HEK293 (cell line): ENCODE measurements at regions not wholly inside any gene's neighbourhood (a gene's known extent, or its start where the extent isn't known, plus 50 kb on each side); places are given as distances from the start of the nearest gene placed in this dataset.
"Not testable (repeated sequence)": the region's sequence is repeated elsewhere in the genome, so short reads cannot be mapped to it uniquely, and the experiment has no call there.

Experiments
- CTCF ChIA-PET: fragments of 350-600 bp; formaldehyde crosslinking; extraction: SDS; loops from one replicate; lab custom pipeline; 2021; ENCODE audit warnings: antibody characterized with exemption; lab: Yijun Ruan, JAX
- POLR2A ChIA-PET: fragments of 300-600 bp; formaldehyde crosslinking; extraction: SDS; loops from one replicate; lab custom pipeline; 2020; ENCODE audit warnings: antibody characterized with exemption, inconsistent platforms; lab: Yijun Ruan, JAX
- H3K27ac ChIP-seq: fragments of 200-500 bp; sonication (Bioruptor generic); 2 replicates; pipeline ENCODE4 v1.5.1; 2014; ENCODE audit warnings: low read depth, low read length, control low read depth, inconsistent platforms; ENCODE audit errors: extremely low read depth
- H3K36me3 ChIP-seq, 2 experiments: fragments of 200-500 bp in 1 of 2; sonication (Bioruptor generic) in 1 of 2; 1 replicate in 1 of 2; 2 replicates in 1 of 2; pipeline ENCODE4 v1.5.1; 2014 to 2017; ENCODE audit warnings: inconsistent platforms in 2 of 2, low read length in 2 of 2; ENCODE audit not compliant: control insufficient read depth in 2 of 2, insufficient read depth in 1 of 2
- H3K4me1 ChIP-seq: fragments of 200-500 bp; sonication (Bioruptor generic); 2 replicates; pipeline ENCODE4 v1.5.1; 2014; ENCODE audit warnings: mild to moderate bottlenecking, low read length, inconsistent platforms; ENCODE audit not compliant: control insufficient read depth, insufficient read depth
- H3K4me3 ChIP-seq: 2 replicates; pipeline ENCODE4 v1.5.1; 2011; ENCODE audit warnings: low read depth, mild to moderate bottlenecking, control low read depth, low read length, moderate library complexity
- H3K9me3 ChIP-seq: fragments of 200-500 bp; sonication (Bioruptor generic); 2 replicates; pipeline ENCODE4 v1.5.1; 2014; ENCODE audit warnings: low read depth, low read length, inconsistent platforms; ENCODE audit not compliant: control insufficient read depth, insufficient read depth
- ATF2 ChIP-seq: fragments of 450-650 bp; formaldehyde crosslinking; IDR thresholded peaks from 2 replicates; pipeline ENCODE4 v1.5.1; 2016; ENCODE audit warnings: missing biosample characterization, missing genetic modification characterization, low read depth
- EGR2 ChIP-seq: fragments of 450-650 bp; formaldehyde crosslinking; IDR thresholded peaks from 2 replicates; pipeline ENCODE4 v1.5.1; 2016; ENCODE audit warnings: low read depth, missing biosample characterization, missing genetic modification characterization
- IKZF3 ChIP-seq: fragments of 450-650 bp; IDR thresholded peaks from 2 replicates; pipeline ENCODE4 v1.5.0; 2018; ENCODE audit warnings: missing biosample characterization, mild to moderate bottlenecking, missing genetic modification characterization, moderate library complexity
- KLF16 ChIP-seq: fragments of 450-650 bp; formaldehyde crosslinking; IDR thresholded peaks from 2 replicates; pipeline ENCODE4 v1.5.1; 2017; ENCODE audit warnings: missing biosample characterization, missing genetic modification characterization
- PRDM6 ChIP-seq: fragments of 450-650 bp; formaldehyde crosslinking; IDR thresholded peaks from 2 replicates; pipeline ENCODE4 v1.5.1; 2017; ENCODE audit warnings: missing biosample characterization, missing genetic modification characterization
- SCRT2 ChIP-seq: fragments of 450-650 bp; formaldehyde crosslinking; IDR thresholded peaks from 2 replicates; pipeline ENCODE4 v1.5.1; 2016; ENCODE audit warnings: missing biosample characterization, missing genetic modification characterization
- SETDB1 ChIP-seq: IDR thresholded peaks from one replicate; pipeline ENCODE4 v1.6.1; 2017; ENCODE audit warnings: mild to moderate bottlenecking, low read length, moderate library complexity, mixed read lengths; ENCODE audit not compliant: insufficient read length
- SP2 ChIP-seq: fragments of 450-650 bp; formaldehyde crosslinking; IDR thresholded peaks from 2 replicates; pipeline ENCODE4 v1.5.1; 2016; ENCODE audit warnings: missing biosample characterization, missing genetic modification characterization
- YY2 ChIP-seq: fragments of 450-650 bp; formaldehyde crosslinking; IDR thresholded peaks from 2 replicates; pipeline ENCODE4 v1.5.1; 2016; ENCODE audit warnings: missing biosample characterization, missing genetic modification characterization
- ZBTB11 ChIP-seq: fragments of 450-650 bp; formaldehyde crosslinking; conservative IDR thresholded peaks from 2 replicates; pipeline ENCODE4 v1.5.1; 2016; ENCODE audit warnings: low read depth, missing biosample characterization, missing genetic modification characterization
- ZNF16 ChIP-seq: fragments of 450-650 bp; formaldehyde crosslinking; IDR thresholded peaks from 2 replicates; pipeline ENCODE4 v1.5.1; 2016; ENCODE audit warnings: low read depth, missing biosample characterization, missing genetic modification characterization
- ZNF18 ChIP-seq: fragments of 450-650 bp; formaldehyde crosslinking; IDR thresholded peaks from 2 replicates; pipeline ENCODE4 v1.5.1; 2016; ENCODE audit warnings: missing biosample characterization, missing genetic modification characterization
- ZNF2 ChIP-seq: fragments of 450-650 bp; formaldehyde crosslinking; IDR thresholded peaks from 2 replicates; pipeline ENCODE4 v1.5.1; 2016; ENCODE audit warnings: missing biosample characterization, missing genetic modification characterization
- ZNF266 ChIP-seq: fragments of 450-650 bp; formaldehyde crosslinking; IDR thresholded peaks from 2 replicates; pipeline ENCODE4 v1.5.1; 2016; ENCODE audit warnings: missing biosample characterization, missing genetic modification characterization, low read depth
- ZNF362 ChIP-seq: fragments of 450-650 bp; formaldehyde crosslinking; IDR thresholded peaks from 2 replicates; pipeline ENCODE4 v1.5.1; 2016; ENCODE audit warnings: missing biosample characterization, missing genetic modification characterization
- ZNF366 ChIP-seq: fragments of 450-650 bp; formaldehyde crosslinking; conservative IDR thresholded peaks from 2 replicates; pipeline ENCODE4 v1.5.1; 2016; ENCODE audit warnings: missing biosample characterization, missing genetic modification characterization
- ZNF623 ChIP-seq: fragments of 450-650 bp; formaldehyde crosslinking; IDR thresholded peaks from 2 replicates; pipeline ENCODE4 v1.5.1; 2016; ENCODE audit warnings: missing biosample characterization, missing genetic modification characterization
- ZNF645 ChIP-seq: fragments of 450-650 bp; formaldehyde crosslinking; IDR thresholded peaks from 2 replicates; pipeline ENCODE4; 2016; ENCODE audit warnings: missing biosample characterization, missing genetic modification characterization

- TF ChIP-seq ZBTB11 (tag by site-specific recombination) (no peak), ATF2 (tag by site-specific recombination) (no peak), ZNF266 (no peak), YY2 (tag by site-specific recombination) (no peak), ZNF366 (tag by site-specific recombination) (no peak)
Measured at GRCh38 chr3:124059580-124059979, 67.7 kb upstream of the ROPN1 start (continued).

- CTCF ChIA-PET, result interaction anchor here (0.5 to 1.6 kb wide), 4 partner anchors 17 to 180 kb away, joined by 3 to 8 read pairs (median 4); no protein-coding TSS in a partner anchor
- Histone ChIP-seq H3K4me3 (no peak overlapping the region), H3K27ac (no peak overlapping the region), H3K4me1 (no peaks in the 10 kb centered on the region), H3K9me3 (no peaks in the 10 kb centered on the region), H3K36me3 (no peaks in the 10 kb centered on the region)
- 0 out of 2 replicates have a peak, but pooled peaks have one; percentile 11 for TF ChIP-seq SCRT2 (tag by site-specific recombination)
- TF ChIP-seq IKZF3, result no peak
- POLR2A ChIA-PET, result interaction anchor here (0.6 kb wide), 1 partner anchor 1222 kb away, joined by 3 read pairs; no protein-coding TSS in a partner anchor
Measured at GRCh38 chr3:124063197-124063909, 71.4 kb upstream of the ROPN1 start.

- ChIA-PET CTCF (interaction anchor here (0.6 to 1.6 kb wide), 3 partner anchors 16 to 47 kb away, joined by 3 to 8 read pairs (median 4); no protein-coding TSS in a partner anchor), POLR2A (interaction anchor here (0.6 kb wide), 1 partner anchor 1223 kb away, joined by 3 read pairs; no protein-coding TSS in a partner anchor)
- Histone ChIP-seq H3K4me3 (no peak overlapping the region), H3K4me1 (no peaks in the 10 kb centered on the region), H3K9me3 (no peaks in the 10 kb centered on the region), H3K36me3 (no peaks in the 10 kb centered on the region), H3K27ac (no peak overlapping the region)
- TF ChIP-seq SP2 (no peak), ZNF645 (tag by site-specific recombination) (no peak), ZNF623 (tag by site-specific recombination) (no peak), ZNF362 (tag by site-specific recombination) (no peak), ZNF16 (no peak), SETDB1 (no peak), EGR2 (no peak), KLF16 (tag by site-specific recombination) (no peak), PRDM6 (tag by site-specific recombination) (no peak), ZNF2 (tag by site-specific recombination) (no peak), ZNF18 (tag by site-specific recombination) (no peak)
Measured at GRCh38 chr3:124064050-124064449, 72.1 kb upstream of the ROPN1 start.

GRCh38 chr3:124066543-124066942 is 74.6 kb upstream of the ROPN1 start:
- H3K27ac ChIP-seq, H3K9me3 ChIP-seq, POLR2A ChIA-PET, H3K4me3 ChIP-seq, CTCF ChIA-PET, H3K36me3 ChIP-seq, H3K4me1 ChIP-seq: not testable (repeated sequence)
